ENCODE measurements at regions not wholly inside any gene's neighbourhood (a gene's known extent, or its start where the extent isn't known, plus 50 kb on each side); places are given as distances from the start of the nearest gene placed in this dataset.
A peak's percentile ranks its signal among the peaks of the same experiment; 100 is the strongest.

DNA sequence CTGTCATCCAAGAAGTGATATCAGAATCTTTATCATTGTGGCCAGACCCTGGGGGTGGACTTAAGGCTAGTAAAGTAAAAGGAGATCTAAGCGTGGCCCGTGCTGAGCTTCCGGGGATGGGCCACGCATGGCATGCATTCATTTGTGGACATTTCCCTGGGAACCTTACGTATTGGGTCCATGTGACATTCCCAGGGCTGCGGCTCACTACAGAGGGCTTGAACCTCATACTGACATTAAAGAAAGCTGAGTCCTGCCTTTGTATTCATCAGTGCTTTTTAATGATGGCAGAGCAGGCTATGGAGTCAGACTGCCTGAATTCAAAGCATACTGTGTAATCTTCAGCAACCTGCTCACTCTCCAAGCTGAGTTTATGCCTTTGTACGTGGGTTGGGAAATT lies 152.2 kb upstream of the AFDN start:
- no peak for DNase-seq

DNA sequence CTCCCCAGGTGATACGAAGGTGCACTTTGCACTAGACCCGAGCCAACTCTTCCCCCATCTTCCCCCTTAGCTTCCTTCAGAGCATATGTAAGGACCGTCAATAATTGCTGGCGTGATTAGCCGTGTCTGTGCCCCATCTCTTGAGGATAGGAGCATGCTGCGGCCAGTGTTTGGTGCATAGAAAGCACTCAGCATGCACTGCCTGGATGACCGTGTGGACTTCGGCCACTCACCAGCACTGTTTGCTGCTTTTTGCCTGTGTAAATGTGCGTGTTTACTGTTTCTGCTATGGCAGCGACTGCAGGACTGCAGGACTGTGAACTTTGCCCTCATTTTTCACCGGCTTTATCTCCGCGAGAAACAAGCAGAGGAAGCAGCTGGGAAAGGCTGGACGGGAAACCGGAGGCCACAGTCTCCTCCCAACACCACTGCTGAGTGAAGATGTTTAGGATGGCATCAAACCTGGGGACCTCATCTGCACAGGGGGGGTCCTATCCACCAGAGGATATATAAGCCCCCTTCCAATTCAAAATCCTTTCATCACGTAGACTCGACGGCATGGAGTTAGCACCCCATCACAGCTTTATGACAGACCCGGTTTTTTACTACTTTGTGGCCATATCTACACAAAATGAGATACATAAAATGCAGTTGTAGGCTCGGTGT lies 150.6 kb upstream of the AFDN start:
- DNase-seq = peak; percentile 55

DNA sequence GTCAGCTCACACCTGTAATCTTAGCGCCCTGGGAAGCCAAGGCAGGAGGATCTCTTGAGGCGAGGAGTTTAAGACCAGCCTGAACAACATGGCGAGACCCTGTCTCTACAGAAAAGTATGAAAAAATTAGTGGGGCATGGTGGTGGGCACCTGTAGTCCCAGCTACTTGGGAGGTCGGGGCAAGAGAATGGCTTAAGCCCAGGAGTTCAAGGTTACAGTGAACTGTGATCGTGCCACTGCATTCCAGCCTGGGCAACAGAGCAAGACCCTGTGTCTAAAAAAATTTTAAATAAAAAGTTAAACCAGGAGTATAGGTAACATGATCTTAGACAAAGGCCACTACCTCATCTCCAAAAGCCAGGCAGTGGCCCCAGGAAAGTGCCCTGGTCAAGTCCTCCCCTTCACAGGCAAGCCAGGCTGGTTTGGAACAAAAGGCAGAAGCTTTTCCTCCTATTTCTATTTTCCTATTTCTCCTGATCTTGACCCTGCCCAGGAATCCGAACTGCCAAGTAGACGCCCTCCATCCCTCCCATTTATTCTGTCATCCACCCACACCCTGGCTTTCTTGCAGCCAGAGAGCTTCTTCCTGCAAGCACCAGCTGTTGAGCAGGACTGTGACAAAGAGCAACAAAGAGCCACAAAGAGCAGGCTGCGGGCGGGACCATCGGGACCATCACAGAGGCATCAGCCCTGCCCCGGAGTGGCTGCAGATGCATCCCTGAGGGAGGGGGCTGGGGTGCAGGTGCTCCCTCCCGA lies 149.9 kb upstream of the AFDN start:
- DNase-seq = peak; percentile 60

DNA sequence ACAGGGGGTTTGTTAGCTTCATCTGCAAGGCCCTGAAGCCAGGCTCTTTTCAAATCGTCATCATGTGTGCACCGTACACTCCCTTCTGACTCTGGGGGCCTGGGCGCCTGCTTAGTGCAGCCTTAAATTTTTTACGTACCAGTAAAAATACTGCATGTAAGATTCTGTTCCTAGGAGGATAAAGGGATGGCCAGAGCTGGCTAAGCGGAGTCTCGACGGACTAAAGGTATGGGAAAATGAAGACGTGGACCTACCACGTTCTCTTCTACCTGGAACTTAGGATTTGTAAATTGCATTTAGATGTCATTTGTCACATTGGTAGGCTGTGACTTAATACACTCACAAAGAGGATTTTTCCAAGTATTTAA lies 149.3 kb upstream of the AFDN start:
- no peak for DNase-seq

DNA sequence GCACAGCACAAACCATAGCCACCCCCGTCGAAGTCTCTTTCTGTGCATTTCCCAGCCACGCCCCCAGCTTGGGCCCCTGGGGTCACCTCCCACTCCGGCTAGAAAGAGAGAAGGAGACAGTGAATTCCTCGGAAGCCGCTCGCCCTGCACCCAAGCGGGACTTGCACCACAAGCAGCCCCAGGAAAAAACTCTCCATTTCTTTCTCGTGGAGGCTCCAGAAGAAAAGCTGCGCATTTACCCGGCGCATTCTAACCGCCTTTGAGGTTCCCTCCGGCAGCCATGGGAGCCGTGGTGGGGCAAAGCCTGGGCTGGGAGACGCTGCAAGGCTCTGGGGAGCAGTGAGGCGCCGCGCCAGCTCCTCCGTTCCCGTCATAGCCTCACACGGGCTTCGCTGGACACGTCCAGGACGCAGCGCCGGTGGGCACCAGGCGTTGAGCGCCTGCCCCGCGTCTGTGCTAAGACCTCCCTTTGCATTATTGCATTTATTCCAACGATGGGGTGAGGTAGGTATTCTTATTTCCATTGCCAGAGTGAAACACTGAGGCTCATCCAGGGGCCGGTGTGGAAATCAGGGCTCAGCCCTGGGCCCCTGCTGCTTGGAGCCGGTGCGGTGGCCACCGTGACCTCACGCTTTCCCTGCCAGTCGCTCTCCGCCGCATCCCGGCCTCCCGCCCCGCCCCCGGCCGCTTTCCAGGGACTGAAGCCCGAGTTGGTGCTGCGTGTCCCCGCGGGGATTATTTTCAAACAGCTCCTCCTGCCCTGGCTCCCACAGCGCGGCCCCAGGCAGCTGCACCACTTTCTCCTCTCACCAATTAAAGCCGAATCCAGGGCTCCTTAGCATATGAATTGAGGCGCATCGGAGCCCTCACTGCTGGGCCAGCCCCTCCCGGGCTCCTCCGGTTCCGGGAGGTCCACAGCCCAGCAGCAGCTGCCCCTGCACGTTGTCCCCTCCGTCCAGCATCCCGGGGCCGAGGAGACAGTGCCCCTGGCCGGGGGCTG lies 148.3 kb upstream of the AFDN start:
- DNase-seq = no peak

DNA sequence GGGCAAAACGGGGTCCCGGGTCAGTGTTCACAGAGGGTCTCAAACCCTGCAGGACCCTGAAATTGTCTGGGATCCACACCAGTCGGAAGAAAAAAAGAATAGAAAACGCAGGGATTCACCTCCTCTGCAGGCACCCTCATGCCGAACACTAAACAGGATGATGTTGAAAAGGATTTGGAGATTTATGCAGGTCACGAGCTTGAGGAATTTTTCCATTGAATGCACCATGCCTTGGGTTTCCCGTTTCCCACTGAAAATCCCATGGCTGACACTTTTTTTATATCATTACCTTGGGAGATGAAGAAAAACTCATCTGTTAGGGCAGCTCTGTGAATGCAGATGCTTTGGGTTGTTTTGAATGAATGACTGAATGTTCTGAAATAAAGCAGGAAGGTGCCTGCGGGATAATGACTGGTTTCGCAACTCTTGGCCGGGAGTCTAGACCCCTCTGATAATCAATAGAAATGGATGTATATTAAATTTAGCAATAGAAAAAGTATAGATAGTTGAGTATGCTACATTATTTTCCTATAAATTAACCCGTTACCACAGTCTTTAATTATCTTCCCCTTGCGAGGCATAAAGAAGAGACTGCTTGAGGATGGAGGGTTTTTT lies 147.5 kb upstream of the AFDN start:
- no peak for DNase-seq

DNA sequence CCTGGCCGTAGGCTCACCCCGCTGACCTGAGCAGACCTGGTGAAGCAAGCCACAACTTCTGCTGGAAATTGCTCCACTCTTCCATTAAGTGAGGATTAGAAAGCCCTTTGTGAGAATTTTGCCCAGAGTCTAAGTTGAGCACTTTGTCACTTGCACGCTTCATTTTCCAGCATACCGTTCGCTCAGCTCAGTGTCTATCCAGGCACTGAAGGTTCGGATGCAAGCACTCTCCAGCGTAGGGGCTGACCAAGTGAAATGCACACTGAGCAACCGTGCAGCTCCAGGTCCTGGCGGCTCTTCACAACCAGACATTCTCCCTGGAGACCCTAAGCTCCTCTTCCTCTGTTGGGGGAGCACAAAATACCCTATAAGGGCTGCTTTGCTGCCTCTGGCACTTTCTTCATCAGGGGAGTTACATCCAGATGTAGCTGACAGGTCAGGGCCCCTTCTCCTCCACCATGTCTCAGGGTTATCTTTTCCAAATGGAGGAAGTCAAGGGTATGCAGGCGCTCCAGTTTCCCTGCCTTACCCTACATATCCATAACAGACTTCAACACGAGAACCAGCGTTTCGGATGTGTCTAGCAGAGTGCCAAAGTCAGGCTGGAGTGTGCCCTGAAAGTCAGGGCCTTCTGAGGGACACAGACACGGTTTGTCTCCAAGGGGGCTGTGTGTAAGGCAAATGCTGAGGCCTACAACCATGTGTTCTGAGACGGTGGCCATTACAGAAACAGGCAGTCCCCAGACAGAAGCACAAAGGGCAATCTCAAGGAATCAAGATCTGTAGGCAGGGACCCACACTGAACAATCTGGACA lies 146.7 kb upstream of the AFDN start:
- no peak for DNase-seq

DNA sequence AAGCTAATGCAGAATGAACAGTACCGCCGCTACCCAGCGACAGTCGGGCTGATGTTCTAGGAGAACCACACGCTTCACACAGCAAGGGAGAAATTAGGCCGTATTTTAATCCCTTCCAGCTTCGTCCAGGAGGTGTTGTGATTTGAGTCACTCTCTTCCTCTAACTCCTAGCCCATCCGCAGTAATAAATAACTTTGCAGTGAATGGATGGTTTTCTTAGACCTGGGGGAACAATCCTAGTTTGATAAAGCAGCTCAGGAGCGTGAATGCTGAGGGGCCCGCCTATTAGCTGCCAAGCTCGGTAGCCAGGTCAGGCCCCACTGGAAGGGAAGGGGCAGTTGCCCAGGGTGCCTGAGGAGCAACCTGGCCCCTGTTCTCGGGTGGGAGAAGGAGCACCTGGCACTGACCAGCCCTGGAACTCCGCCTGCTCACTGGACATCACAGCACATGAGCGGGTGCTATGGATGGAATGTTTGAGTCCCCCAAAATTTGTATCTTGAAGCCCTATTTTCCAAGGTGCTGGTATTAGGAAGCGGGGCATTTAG lies 146.0 kb upstream of the AFDN start:
- no peak for DNase-seq

DNA sequence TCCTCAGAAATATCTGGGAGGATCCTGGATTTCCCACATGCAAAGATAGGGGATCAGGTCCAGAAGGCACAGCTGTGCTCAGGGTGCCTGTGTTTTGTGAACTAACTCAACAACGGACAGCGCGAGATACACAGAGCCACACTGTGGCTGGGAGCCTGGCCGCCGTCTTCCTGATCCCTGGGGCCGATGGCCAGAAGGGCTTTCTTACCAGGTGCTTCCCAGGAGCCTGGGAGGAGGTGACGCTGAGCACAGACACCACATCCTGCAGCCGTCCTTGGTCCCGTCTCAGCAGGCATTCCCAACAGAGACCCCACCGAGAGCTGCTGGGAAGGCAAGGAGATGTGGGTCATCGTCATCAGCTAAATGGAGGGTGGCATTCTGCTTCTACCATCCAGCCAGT lies 144.6 kb upstream of the AFDN start:
- no peak for DNase-seq

DNA sequence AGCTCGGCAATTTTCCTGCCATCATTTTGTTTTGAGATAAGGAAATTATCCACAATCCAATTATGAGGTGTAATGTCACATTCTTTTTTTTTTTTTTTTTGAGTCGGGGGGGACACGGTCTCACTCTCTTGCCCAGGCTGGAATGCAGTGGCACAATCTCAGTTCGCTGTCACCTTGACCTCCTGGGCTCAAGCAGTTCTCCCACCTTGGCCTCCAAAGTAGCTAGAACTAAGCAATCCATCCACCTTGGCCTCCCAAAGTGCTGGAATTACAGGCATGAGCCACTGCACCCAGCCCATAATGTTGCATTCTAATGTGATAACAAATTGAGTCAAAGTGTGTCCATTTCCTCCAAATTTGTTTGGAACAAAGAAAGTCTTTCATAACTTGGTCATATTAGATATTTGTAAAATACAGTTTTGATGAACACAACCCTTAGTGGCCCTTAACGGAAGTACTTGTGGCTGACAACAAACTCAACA lies 144.1 kb upstream of the AFDN start:
- DNase-seq = no peak

DNA sequence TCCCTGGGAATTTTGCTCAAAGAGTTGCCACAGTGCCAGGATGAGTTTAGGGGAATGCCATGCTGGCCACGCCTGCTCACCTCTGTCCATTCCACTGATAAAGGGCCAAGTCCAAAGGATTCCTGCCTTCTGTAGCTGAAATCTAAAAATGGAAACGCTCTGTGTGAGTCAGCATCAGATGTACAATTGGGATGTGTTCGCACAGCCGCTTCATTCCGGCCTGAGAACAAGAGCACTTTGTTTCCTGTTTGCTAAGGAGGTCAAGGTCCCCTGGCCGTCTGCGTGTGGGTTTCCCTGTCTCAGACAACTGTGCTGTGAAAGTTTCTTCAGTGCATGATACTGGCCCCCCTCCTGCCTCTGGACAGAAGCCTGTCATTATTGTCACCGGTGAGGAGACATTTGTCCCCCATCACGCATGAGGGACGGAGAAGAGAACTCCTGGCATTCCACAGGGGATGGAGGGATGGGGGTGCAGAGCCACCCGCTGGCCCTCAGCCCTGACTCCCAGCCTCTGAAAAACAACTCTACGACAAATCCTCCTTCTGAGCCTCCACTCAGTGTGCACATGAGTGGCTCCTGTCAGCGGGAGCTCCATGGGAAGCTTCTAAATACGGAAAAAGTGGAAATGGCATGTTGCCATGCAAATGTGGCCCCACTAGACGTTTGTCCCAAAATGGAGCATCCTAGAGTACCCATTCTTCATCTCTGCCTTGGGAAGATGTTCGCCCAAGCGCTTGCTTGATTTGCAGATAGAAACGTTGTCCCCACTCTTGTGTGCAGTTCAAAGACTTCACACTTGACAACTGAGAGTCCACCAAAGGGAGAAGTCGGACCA lies 143.5 kb upstream of the AFDN start:
- peak; percentile 72 for DNase-seq

DNA sequence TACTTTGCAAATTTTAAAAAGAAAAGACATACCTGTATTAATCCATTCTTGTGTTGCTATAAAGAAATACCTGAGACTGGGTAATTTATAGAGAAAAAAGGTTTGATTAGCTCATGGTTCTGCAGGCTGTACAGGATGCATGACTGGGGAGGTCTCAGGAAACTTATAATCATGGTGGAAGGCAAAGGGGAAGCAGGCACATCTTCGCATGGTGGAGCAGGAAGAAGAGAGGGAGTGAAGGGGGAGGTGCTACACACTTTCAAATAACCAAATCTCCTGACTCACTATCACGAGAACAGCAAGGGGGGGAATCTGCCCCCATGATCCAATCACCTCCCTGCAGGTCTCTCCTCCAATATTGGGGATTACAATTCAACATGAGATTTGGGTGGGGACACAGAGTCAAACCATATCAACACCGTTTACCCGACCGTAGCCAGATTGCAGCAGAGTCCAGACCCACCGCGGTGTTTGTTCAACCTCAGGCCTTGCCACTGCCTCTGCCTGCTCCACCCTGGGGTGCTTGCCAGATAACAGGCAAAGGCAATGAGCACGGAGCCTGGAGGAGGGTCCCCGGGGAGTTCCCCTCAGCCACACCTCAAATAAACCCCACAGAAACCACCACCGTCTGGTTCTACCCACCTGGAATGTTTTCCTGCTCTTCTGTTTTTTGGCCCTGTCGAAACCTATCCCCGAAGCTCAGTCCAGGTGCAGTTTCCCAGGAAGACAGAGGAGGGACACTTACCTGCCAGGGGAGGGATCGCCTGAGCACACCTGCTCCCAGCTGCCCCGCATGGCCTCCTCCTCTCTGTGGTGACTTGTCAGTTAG lies 142.2 kb upstream of the AFDN start:
- DNase-seq = no peak

DNA sequence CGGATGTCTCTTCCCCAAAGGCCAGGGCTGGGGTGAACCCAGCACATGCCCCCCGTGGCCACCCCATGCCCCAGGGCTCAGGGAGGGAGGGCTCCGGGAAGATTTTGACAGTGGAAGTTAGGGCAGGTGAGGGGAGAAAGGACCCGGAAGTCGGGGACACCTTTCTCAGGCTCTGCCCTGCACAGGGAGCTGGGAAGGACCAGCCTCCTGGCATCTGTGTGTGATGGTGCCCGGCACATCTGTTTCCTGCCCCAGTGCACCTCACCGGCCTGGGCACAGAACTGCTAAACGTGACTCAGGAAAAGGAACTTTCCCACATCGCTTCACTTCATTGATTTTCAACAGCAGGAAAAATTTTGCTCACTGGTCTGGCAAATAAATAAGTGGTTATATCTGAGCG lies 141.1 kb upstream of the AFDN start:
- DNase-seq = no peak

DNA sequence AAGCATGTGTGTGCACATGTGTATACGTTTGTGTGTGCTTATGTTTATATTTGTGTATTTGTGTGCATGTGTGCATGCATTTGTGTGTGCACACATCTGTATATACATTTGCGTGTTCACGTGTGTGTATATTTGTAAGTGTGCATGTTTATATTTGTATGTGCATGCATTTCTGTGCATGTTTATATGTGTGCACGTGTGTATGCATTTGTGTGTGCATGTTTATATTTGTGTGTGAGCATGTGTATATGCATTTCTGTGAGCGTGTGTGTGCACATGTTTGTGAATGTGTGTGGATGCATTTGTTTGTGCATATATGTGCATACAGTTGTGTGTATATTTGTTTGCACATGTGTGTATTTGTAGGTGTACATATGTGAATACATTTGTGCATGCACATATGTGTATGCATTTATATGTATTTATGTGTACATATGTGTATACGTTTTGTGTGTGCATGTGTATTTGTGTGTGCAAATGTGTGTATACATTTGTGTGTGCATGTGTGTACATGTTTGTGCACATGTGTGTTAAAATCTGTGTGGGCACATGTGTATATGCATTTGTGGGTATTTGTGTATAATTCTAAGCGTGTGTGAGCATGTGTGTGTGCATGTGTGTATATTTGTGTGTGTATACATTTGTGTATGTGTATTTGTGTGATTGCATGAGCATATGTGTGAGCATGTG lies 140.4 kb upstream of the AFDN start:
- no peak for DNase-seq

DNA sequence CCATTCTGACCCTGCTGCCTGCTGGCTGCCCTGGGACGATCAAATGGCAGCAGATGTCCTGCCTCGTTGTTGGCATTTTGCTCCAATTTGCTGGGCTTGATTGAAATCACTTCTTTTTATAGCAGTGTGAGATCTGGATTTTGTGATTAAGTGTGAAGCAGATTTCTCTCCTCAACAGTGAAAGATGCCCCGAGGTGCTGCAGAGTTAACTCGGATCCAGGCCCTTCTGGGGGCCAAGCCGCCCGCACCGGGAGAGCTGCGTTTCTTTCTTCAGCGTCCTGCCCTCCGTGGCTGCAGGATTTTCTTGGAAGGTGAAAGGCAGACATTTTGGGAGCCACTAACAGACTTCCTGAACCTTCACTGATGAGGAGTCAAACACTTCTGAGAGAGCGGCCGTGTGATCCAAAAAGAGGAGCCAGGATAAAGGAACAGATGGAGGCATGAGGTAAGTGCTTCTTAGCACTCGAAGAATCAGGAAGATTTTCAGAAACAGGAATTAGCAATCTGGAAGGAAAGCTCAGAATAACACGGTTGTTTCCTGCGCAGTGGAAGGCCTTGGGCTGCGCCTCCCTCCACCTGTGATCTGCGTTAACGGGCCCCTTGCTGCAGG lies 139.5 kb upstream of the AFDN start:
- DNase-seq = no peak

DNA sequence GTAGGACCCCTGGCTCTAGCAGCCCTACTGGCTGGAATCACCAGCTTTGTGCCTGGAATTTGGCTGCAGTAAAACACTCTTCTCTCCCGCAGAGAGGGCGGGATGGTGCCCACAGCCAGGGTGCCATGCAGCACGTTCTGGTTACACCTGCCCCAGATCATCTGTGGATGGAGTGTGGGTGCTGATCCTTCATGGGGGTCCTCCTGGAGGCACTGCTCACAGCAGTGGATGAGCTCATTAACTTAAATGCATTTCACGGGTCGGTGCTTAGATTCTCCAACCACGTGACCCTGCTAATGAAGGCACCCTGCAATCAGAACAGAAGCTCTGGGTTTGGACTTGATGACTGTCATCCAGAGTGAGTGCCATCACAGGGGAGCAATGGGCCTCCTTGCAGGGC lies 138.6 kb upstream of the AFDN start:
- no peak for DNase-seq

DNA sequence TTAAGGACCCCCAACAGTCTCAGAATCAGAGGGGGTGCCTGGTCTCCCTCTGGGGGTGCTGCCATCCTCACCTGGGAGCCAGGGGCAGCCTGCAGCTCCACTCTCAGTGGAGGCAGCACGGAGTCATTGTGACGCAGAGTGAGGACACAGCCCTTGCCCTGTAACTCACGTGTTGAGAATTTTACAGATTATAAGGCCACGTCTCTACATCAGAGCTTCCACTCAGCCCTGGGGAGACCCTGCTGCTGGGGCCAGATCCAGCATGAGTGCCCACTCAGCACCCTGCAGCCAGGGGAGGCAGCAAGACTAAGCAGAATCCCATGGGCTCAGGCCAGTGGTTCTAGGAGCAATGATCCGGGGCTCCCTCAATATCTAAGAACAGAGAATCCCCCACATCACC lies 137.4 kb upstream of the AFDN start:
- DNase-seq = no peak

DNA sequence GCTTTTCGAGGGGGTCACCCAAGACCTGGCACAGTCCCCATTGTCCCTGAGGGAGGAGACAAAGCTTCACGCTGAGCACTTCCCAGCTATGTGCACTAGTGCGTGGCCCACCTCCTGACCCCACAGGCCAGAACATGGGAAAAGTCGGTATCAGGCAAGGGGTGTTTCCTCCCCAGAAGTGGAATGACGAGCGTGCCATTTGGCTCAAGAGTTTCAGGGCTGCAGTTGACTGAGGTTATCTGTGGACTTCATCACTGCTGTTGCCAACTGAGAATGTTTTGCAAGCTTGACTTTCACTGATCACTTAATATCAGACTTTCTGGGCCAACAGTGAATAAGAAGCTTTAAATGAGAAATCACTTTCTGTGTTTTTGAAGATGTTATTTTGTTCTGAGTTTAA lies 137.0 kb upstream of the AFDN start:
- no peak for DNase-seq
